ENCODE measurements at regions not wholly inside any gene's neighbourhood (a gene's known extent, or its start where the extent isn't known, plus 50 kb on each side); places are given as distances from the start of the nearest gene placed in this dataset.

- TF ChIP-seq, protein P1, sequence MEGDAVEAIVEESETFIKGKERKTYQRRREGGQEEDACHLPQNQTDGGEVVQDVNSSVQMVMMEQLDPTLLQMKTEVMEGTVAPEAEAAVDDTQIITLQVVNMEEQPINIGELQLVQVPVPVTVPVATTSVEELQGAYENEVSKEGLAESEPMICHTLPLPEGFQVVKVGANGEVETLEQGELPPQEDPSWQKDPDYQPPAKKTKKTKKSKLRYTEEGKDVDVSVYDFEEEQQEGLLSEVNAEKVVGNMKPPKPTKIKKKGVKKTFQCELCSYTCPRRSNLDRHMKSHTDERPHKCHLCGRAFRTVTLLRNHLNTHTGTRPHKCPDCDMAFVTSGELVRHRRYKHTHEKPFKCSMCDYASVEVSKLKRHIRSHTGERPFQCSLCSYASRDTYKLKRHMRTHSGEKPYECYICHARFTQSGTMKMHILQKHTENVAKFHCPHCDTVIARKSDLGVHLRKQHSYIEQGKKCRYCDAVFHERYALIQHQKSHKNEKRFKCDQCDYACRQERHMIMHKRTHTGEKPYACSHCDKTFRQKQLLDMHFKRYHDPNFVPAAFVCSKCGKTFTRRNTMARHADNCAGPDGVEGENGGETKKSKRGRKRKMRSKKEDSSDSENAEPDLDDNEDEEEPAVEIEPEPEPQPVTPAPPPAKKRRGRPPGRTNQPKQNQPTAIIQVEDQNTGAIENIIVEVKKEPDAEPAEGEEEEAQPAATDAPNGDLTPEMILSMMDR (IDR thresholded peaks at IDR 0.05; ENCODE audit: low read length, missing control alignments) = no peak
- no peak overlapping the region for H3K4me3 ChIP-seq (replicated peaks; ENCODE audit: low read depth, low read length)
- no peak for DNase-seq (ENCODE audit: low read depth)
Measured at GRCh38 chr2:38427054-38427453, 50.0 kb upstream of the ATL2 start.
